ENCODE measurements at regions not wholly inside any gene's neighbourhood (a gene's known extent, or its start where the extent isn't known, plus 50 kb on each side); places are given as distances from the start of the nearest gene placed in this dataset.

DNA sequence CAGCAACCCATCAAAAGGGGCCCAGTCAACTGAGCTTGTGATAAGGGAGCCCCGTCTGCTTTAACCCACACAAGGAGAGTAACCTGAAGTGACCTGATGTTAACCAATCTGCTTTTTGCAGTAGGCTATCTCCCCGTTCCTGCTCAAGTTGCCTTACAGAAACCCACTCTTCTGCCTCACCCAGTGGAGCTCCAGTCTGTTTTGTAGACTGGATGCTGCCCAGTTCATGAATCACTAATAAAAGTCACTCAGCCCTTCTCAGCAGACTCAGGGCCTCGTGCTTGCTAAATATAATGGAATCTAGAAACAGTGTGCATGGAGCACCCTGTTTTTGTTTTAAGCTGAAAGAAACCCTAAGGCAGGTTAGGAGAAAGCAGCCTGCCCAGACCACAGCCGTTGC is 312.3 kb downstream of the FBXW7 start:
- H3K4me3 ChIP-seq (ENCODE audit: low read depth, low read length) = no peak overlapping the region
- DNase-seq (ENCODE audit: low read depth) = no peak
- H3K27me3 ChIP-seq (ENCODE audit: control insufficient read depth, insufficient read depth, low read length) = no peaks in the 10 kb centered on the region
- TF ChIP-seq CTCF (IDR thresholded peaks at IDR 0.05; ENCODE audit: insufficient read depth, low read length, poor library complexity, severe bottlenecking) = no peak
- no peaks in the 10 kb centered on the region for H3K36me3 ChIP-seq (ENCODE audit: control insufficient read depth, insufficient read depth, low read length)

DNA sequence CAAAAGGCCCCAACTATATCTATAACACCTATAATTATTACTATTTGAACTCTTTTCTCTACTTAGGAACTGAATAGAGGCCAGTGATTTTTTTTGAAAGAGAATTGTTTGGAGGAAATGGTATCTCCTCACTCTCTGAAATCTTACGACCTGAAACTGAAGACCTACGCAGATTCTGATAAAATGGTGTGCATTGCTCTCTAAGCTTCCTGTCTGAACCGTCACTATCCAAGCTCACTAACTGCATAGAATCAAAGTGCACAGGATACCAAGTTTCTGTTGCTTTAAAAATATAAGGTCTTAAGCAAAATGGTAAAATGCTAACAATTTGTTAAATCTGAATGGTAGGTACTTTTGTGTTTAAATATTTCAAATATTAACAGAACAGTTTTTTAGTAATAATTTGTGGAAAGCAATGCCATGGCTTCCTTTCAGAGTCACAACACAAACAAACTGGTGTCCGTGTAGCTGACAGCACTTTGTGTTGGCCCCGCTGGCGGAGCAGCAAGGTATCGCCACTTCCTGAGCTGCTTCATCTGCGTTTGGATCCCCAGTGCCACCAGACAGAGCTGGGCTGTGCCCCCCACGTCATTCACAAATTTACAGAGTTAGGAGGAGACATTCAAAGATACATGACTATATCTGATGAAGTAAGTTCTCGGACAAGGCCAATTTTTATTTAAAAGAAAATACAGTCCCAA is 313.9 kb downstream of the FBXW7 start:
- Histone ChIP-seq H3K36me3 (ENCODE audit: control insufficient read depth, insufficient read depth, low read length) (no peaks in the 10 kb centered on the region), H3K27me3 (ENCODE audit: control insufficient read depth, insufficient read depth, low read length) (no peaks in the 10 kb centered on the region), H3K4me3 (ENCODE audit: low read depth, low read length) (no peak overlapping the region)
- TF ChIP-seq CTCF (IDR thresholded peaks at IDR 0.05; ENCODE audit: insufficient read depth, low read length, poor library complexity, severe bottlenecking) = no peak
- no peak for DNase-seq (ENCODE audit: low read depth)

DNA sequence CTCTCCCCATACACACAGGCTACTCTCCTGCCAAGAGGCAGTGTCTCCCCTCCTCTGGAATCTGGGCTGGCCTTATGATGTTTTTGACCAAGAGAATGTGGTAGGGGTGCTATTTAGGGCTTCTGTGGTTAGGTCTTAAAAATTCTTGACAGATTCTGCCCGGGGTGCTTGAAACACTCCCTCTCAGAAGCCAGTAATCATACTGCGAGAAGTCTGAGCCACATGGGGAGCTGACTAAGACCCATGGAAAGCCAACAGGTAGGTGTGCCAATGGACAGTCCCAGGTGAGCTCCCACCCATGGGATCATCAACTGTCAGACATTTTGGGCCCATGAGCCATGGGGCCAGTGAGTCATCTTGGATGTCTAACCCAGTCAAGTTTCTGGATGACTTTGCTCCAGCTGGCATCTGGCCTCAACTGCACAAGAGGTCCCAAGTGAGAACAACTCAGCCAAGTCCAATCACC is 315.7 kb downstream of the FBXW7 start:
- Histone ChIP-seq H3K4me3 (ENCODE audit: low read depth, low read length) (no peak overlapping the region), H3K27me3 (ENCODE audit: control insufficient read depth, insufficient read depth, low read length) (no peaks in the 10 kb centered on the region), H3K36me3 (ENCODE audit: control insufficient read depth, insufficient read depth, low read length) (no peaks in the 10 kb centered on the region)
- TF ChIP-seq CTCF (IDR thresholded peaks at IDR 0.05; ENCODE audit: insufficient read depth, low read length, poor library complexity, severe bottlenecking) = no peak
- DNase-seq (ENCODE audit: low read depth) = no peak

- DNase-seq (ENCODE audit: low read depth) = no peak
- TF ChIP-seq CTCF (IDR thresholded peaks at IDR 0.05; ENCODE audit: insufficient read depth, low read length, poor library complexity, severe bottlenecking) = no peak
- Histone ChIP-seq H3K27me3 (ENCODE audit: control insufficient read depth, insufficient read depth, low read length) (no peaks in the 10 kb centered on the region), H3K36me3 (ENCODE audit: control insufficient read depth, insufficient read depth, low read length) (no peaks in the 10 kb centered on the region), H3K4me3 (ENCODE audit: low read depth, low read length) (no peak overlapping the region)
Observed at GRCh38 chr4:152218576-152218975, 317.3 kb downstream of the FBXW7 start.

GRCh38 chr4:152217896-152218295 is 318.0 kb downstream of the FBXW7 start:
- no peak for TF ChIP-seq CTCF (IDR thresholded peaks at IDR 0.05; ENCODE audit: insufficient read depth, low read length, poor library complexity, severe bottlenecking)
- Histone ChIP-seq H3K36me3 (ENCODE audit: control insufficient read depth, insufficient read depth, low read length) (no peaks in the 10 kb centered on the region), H3K4me3 (ENCODE audit: low read depth, low read length) (no peak overlapping the region), H3K27me3 (ENCODE audit: control insufficient read depth, insufficient read depth, low read length) (no peaks in the 10 kb centered on the region)
- DNase-seq (ENCODE audit: low read depth) = no peak
